CD14-positive monocyte (primary cell): ENCODE measurements at regions not wholly inside any gene's neighbourhood (a gene's known extent, or its start where the extent isn't known, plus 50 kb on each side); places are given as distances from the start of the nearest gene placed in this dataset.

ENCODE experiments used
- DNase-seq, 3 donors: peaks; one replicate each; pipeline ENCODE4 v3.0.0-alpha.2; 2011 to 2022
- H2AFZ ChIP-seq: 2 replicates; pipeline ENCODE4 v1.6.0; 2012; ENCODE audit warnings: mild to moderate bottlenecking, low read depth, low read length, inconsistent platforms; ENCODE audit not compliant: insufficient read depth, poor library complexity, severe bottlenecking
- H3K27ac ChIP-seq, 2 donors: 1 replicate in 1 of 2; 2 replicates in 1 of 2; pipeline ENCODE4 v1.5.1; 2012 to 2013; ENCODE audit warnings: low read length in 2 of 2, control low read depth in 1 of 2, inconsistent platforms in 1 of 2, low read depth in 1 of 2, mild to moderate bottlenecking in 1 of 2
- H3K27me3 ChIP-seq, 2 donors: one replicate each; pipeline versions ENCODE4 v1.6.0 to v1.6.1; 2011 to 2013; ENCODE audit warnings: low read length in 2 of 2; ENCODE audit not compliant: control insufficient read depth in 2 of 2, insufficient read depth in 2 of 2
- H3K36me3 ChIP-seq, 2 donors: replicated peaks in 1 of 2; 1 replicate in 1 of 2; 2 replicates in 1 of 2; pipeline versions ENCODE4 v1.5.1 to v1.6.1; 2012 to 2013; ENCODE audit warnings: low read length in 2 of 2, control low read depth in 1 of 2, inconsistent platforms in 1 of 2, mild to moderate bottlenecking in 1 of 2; ENCODE audit not compliant: insufficient read depth in 2 of 2, control insufficient read depth in 1 of 2
- H3K4me1 ChIP-seq, 2 donors: 1 replicate in 1 of 2; 2 replicates in 1 of 2; pipeline versions ENCODE4 v1.5.1 to v1.6.1; 2012 to 2013; ENCODE audit warnings: low read length in 2 of 2, control low read depth in 1 of 2, inconsistent platforms in 1 of 2, mild to moderate bottlenecking in 1 of 2, moderate library complexity in 1 of 2; ENCODE audit not compliant: insufficient read depth in 2 of 2, control insufficient read depth in 1 of 2
- H3K4me2 ChIP-seq: replicated peaks from 2 replicates; pipeline ENCODE3; 2012; ENCODE audit warnings: low read length, moderate library complexity, mild to moderate bottlenecking; ENCODE audit not compliant: poor library complexity, severe bottlenecking; ENCODE audit errors: extremely low read depth
- H3K4me3 ChIP-seq, 3 experiments: fragments of 200-600 bp in 1 of 3; sonication (generic) in 1 of 3; replicated peaks in 1 of 3; 1 replicate in 2 of 3; 2 replicates in 1 of 3; pipeline ENCODE4 v1.5.1; 2011 to 2013; ENCODE audit warnings: low read length in 3 of 3, mild to moderate bottlenecking in 3 of 3, control low read depth in 2 of 3, low read depth in 2 of 3, inconsistent platforms in 1 of 3, moderate library complexity in 1 of 3
- H3K79me2 ChIP-seq: 2 replicates; pipeline ENCODE4 v1.6.0; 2012; ENCODE audit warnings: mild to moderate bottlenecking, control low read depth, inconsistent platforms, low read length, moderate library complexity; ENCODE audit not compliant: insufficient read depth
- H3K9ac ChIP-seq: 2 replicates; pipeline ENCODE4 v1.6.0; 2017; ENCODE audit warnings: low read length, mild to moderate bottlenecking; ENCODE audit not compliant: insufficient read depth, poor library complexity, severe bottlenecking
- H3K9me3 ChIP-seq, 2 donors: replicated peaks in 1 of 2; 1 replicate in 1 of 2; 2 replicates in 1 of 2; pipeline versions ENCODE4 v1.5.1 to v1.6.1; 2012 to 2013; ENCODE audit warnings: low read length in 2 of 2, control low read depth in 1 of 2; ENCODE audit not compliant: control insufficient read depth in 1 of 2, insufficient read depth in 1 of 2
- H4K20me1 ChIP-seq: 2 replicates; pipeline ENCODE4 v1.6.0; 2012; ENCODE audit warnings: mild to moderate bottlenecking, low read length, control low read depth, moderate library complexity; ENCODE audit not compliant: insufficient read depth
- H3K27ac Mint-ChIP-seq, 7 donors: one replicate each; pipeline ENCODE4 v1.8.0; 2020; ENCODE audit warnings: mild to moderate bottlenecking in 7 of 7, mixed read lengths in 7 of 7, moderate library complexity in 6 of 7, inconsistent platforms in 2 of 7
- H3K27me3 Mint-ChIP-seq, 3 donors: one replicate each; pipeline ENCODE4 v1.8.0; 2021 to 2022; ENCODE audit warnings: low read depth in 3 of 3, mild to moderate bottlenecking in 3 of 3, mixed read lengths in 3 of 3, moderate library complexity in 3 of 3, inconsistent platforms in 1 of 3
- H3K36me3 Mint-ChIP-seq, 2 donors: one replicate each; pipeline ENCODE4 v1.8.0; 2020; ENCODE audit warnings: mixed read lengths in 2 of 2, inconsistent platforms in 1 of 2, mild to moderate bottlenecking in 1 of 2
- H3K4me1 Mint-ChIP-seq: one replicate; pipeline ENCODE4 v1.8.0; 2020; ENCODE audit warnings: mild to moderate bottlenecking, mixed read lengths
- H3K4me3 Mint-ChIP-seq, 2 donors: one replicate each; pipeline ENCODE4 v1.8.0; 2020; ENCODE audit warnings: mild to moderate bottlenecking in 2 of 2, mixed read lengths in 2 of 2, moderate library complexity in 1 of 2
- H3K9me3 Mint-ChIP-seq, 7 donors: one replicate each; pipeline ENCODE4 v1.8.0; 2020 to 2022; ENCODE audit warnings: mixed read lengths in 7 of 7, mild to moderate bottlenecking in 6 of 7, moderate library complexity in 6 of 7, inconsistent platforms in 2 of 7
- WGBS: methylation state at CpG from one replicate; pipeline ENCODE4 v1.1.5; 2013; ENCODE audit warnings: missing lambda C conversion rate; ENCODE audit not compliant: insufficient coverage; 5-methylcytosine and 5-hydroxymethylcytosine counted together
- intact Hi-C, 2 donors: fragments of 100-400 bp; cut with micrococcal nuclease; formaldehyde crosslinking; loops; one replicate each; pipeline versions ENCODE4 v1.15.0 to v1.15.1; 2023
- TF ChIP-seq, protein P1 (sequence below): fragments of 200-600 bp; IDR thresholded peaks from one replicate; pipeline ENCODE4 v1.8.0; 2022; ENCODE audit warnings: antibody characterized with exemption, mild to moderate bottlenecking

DNA sequence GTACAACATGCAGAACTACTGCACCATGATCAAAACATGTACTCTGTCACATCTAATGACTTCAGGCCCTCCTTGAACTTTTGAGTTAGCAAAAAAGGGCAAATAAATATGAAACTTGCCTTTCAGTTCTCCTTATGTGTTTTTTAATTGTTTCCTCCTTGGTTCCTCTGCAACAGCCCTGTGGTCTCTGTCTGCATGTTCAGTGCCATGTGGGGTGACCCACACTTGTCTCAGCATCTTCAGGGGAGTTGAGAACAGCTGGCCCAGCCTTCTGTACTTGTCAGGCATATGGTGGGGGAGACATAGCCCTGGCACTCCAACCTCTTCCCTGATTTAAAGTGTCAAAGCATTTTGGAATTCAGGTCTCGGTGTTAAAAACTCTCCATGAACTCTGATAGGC, 188.0 kb upstream of the PGRMC2 start:
- Histone ChIP-seq H2AFZ (no peak overlapping the region), H4K20me1 (no peaks in the 10 kb centered on the region), H3K27ac (no peak overlapping the region), H3K27me3 (no peaks in the 10 kb centered on the region), H3K36me3 (no peaks in the 10 kb centered on the region), H3K4me2 (no peak overlapping the region), H3K4me1 (no peaks in the 10 kb centered on the region), H3K79me2 (no peaks in the 10 kb centered on the region), H3K9ac (no peak overlapping the region), H3K9me3 (no peaks in the 10 kb centered on the region), H3K4me3 (no peak overlapping the region)
- intact Hi-C loops, result no loop called here
- H3K27ac Mint-ChIP-seq, result no peak overlapping the region
- no peak for DNase-seq
- H3K27me3 Mint-ChIP-seq, result peaks cover 1 to 2% (median 1%) of the 10 kb centered on the region in 3 donors
- H3K9me3 Mint-ChIP-seq, result peaks cover 0 to 4% (median 0%) of the 10 kb centered on the region in 7 donors
- TF ChIP-seq, protein P1, sequence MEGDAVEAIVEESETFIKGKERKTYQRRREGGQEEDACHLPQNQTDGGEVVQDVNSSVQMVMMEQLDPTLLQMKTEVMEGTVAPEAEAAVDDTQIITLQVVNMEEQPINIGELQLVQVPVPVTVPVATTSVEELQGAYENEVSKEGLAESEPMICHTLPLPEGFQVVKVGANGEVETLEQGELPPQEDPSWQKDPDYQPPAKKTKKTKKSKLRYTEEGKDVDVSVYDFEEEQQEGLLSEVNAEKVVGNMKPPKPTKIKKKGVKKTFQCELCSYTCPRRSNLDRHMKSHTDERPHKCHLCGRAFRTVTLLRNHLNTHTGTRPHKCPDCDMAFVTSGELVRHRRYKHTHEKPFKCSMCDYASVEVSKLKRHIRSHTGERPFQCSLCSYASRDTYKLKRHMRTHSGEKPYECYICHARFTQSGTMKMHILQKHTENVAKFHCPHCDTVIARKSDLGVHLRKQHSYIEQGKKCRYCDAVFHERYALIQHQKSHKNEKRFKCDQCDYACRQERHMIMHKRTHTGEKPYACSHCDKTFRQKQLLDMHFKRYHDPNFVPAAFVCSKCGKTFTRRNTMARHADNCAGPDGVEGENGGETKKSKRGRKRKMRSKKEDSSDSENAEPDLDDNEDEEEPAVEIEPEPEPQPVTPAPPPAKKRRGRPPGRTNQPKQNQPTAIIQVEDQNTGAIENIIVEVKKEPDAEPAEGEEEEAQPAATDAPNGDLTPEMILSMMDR, result no peak
- no peaks in the 10 kb centered on the region for H3K4me1 Mint-ChIP-seq
- H3K36me3 Mint-ChIP-seq, result no peaks in the 10 kb centered on the region
- WGBS, result no CpG with 5 or more reads among the region's 1 CpG
- H3K4me3 Mint-ChIP-seq, result no peak overlapping the region

DNA sequence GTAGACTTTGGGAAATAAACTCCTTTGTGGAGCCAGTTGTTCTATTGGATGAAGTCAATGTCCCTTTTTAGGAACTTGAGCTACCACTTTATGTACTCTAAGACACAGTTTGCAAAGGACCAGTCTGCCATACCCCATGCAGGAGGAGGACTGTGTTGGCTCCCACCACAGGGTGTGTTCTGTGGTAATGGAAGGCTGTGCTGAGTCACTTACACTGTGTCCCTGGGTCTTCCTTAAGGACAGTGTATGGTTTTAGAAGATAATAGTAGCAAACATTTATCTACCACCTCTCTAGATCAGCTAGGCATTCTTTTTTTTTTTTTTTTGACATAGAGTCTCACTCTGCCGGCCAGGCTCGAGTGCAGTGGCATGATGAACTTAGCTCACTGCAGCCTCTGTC, 184.0 kb upstream of the PGRMC2 start:
- Histone ChIP-seq H2AFZ (no peak overlapping the region), H3K36me3 (no peaks in the 10 kb centered on the region), H3K4me3 (no peak overlapping the region), H3K4me1 (no peaks in the 10 kb centered on the region), H3K27ac (no peak overlapping the region), H3K27me3 (no peaks in the 10 kb centered on the region), H3K9me3 (no peaks in the 10 kb centered on the region), H3K4me2 (no peak overlapping the region), H4K20me1 (no peaks in the 10 kb centered on the region), H3K79me2 (no peaks in the 10 kb centered on the region), H3K9ac (no peak overlapping the region)
- no peak overlapping the region for H3K27ac Mint-ChIP-seq
- H3K9me3 Mint-ChIP-seq, result peaks cover 0 to 5% (median 0%) of the 10 kb centered on the region in 7 donors
- TF ChIP-seq, protein P1, result no peak
- no peak for DNase-seq
- H3K27me3 Mint-ChIP-seq, result peaks cover 1 to 4% (median 2%) of the 10 kb centered on the region in 3 donors
- H3K36me3 Mint-ChIP-seq, result no peaks in the 10 kb centered on the region
- H3K4me1 Mint-ChIP-seq, result peaks cover 5% of the 10 kb centered on the region
- no peak overlapping the region for H3K4me3 Mint-ChIP-seq
- intact Hi-C loops, result no loop called here
- 94% methylated on average over 2 of the region's 2 CpGs for WGBS
